ENCODE measurements at regions not wholly inside any gene's neighbourhood (a gene's known extent, or its start where the extent isn't known, plus 50 kb on each side); places are given as distances from the start of the nearest gene placed in this dataset.

GRCh38 chr11:43589601-43590250, 90.8 kb upstream of the HSD17B12 start:
- DNase-seq (ENCODE audit: low read depth), result no peak
- in situ Hi-C loops (cut with HindIII; ENCODE audit: low pct_unique_long_range_greater_than_20kb, low sequenced_read_pairs), result no loop called here

GRCh38 chr11:43601511-43601910, 79.0 kb upstream of the HSD17B12 start:
- in situ Hi-C loops (cut with HindIII; ENCODE audit: low pct_unique_long_range_greater_than_20kb, low sequenced_read_pairs), result no loop called here
- no peak for DNase-seq (ENCODE audit: low read depth)

DNA sequence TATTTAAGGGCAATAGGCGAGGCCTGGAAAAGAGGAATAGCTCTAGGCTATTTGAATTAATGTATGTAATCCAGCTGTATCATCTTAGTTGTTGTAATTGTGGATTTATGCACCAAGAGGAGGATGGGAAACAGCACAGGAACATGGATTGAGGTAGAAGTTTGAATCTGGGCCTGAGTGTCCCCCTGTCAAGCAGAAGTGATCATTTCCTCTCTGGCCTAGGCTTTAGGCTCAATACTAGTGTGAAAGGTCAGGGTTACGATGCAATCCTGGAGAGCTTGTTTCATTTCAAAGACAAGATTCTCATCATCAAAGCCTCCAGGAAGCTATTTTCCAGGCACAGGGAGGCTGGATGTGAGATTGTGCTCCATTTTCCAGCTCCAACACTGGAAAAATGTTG, 77.9 kb upstream of the HSD17B12 start:
- DNase-seq (ENCODE audit: low read depth), result no peak
- in situ Hi-C loops (cut with HindIII; ENCODE audit: low pct_unique_long_range_greater_than_20kb, low sequenced_read_pairs), result no loop called here

DNA sequence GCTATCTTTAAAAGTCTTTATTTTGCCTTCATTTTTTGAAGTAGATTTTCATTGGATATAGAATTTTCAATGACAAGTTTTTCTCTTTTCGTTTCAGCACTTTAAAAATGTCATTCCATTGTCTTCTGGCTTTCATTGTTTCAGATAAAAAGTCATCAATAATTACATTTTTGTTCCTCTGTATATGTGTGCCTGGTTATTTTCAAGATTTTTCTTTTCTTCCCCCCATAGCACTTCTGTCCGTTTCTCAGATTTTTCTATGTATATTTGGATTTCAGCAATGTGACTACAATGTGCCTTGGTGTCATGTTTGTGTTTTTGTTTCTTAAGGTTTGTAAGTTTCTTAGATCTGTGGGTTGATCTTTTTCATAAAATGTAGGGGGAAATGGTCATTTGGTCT, 66.3 kb upstream of the HSD17B12 start:
- in situ Hi-C loops (cut with HindIII; ENCODE audit: low pct_unique_long_range_greater_than_20kb, low sequenced_read_pairs), result no loop called here
- no peak for DNase-seq (ENCODE audit: low read depth)

DNA sequence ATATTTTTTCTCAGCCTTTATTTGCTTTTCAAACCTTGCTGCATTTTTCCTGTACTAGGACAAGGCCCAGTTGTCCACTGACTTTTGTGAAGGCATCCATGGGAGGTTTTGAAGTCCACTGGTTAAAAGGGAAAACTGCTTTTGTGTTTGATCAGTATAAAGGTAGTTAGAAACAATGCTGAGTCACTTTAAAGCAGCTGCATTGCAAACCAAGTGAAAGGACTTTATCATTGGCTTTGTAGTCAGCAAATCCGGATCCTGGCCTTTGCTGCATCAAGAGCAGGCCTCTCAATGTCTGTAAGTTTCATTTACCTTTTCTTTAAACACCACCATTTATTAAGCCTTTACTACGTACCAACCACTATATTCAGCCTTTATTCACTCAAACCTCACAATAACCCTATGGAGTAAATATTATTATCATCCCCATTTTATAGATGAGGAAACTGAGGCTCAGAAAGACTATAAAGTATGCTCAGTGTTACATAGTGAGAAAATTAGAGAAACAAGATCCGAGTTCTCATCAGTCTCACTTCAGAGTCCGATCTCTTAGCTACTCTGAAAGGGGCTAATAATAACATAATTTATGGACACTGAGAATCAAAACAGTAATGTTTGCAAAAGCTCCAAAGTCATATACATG, 60.6 kb upstream of the HSD17B12 start:
- in situ Hi-C loops (cut with HindIII; ENCODE audit: low pct_unique_long_range_greater_than_20kb, low sequenced_read_pairs), result no loop called here
- DNase-seq (ENCODE audit: low read depth), result no peak

DNA sequence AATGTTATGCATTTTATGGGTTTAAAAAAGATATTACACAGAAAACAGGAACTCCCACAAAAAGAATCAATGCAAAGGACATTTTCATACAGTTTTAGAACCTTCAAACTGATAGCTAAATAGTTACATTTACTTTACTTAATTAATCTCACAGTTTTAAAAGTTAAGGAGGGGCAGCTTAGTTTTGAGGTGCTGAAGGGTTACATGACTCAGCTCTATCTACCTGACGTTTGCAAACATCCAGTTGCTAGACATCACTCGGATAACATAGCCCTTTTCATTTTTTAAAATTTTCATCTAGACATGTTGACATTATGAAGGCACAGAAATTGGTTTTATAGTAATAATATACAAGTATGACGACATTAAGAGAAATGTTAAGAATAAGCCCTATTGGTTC, 53.7 kb upstream of the HSD17B12 start:
- in situ Hi-C loops (cut with HindIII; ENCODE audit: low pct_unique_long_range_greater_than_20kb, low sequenced_read_pairs), result no loop called here
- no peak for DNase-seq (ENCODE audit: low read depth)
